Activated CD8-positive, alpha-beta T cell treated with anti-CD3 and anti-CD28 coated beads for 36 hours (primary cell): ENCODE measurements at regions not wholly inside any gene's neighbourhood (a gene's known extent, or its start where the extent isn't known, plus 50 kb on each side); places are given as distances from the start of the nearest gene placed in this dataset.

ENCODE experiments used
- ATAC-seq: fragments of 200-7000 bp; cut with Tn5 transposase; one replicate; pipeline ENCODE4 v1.10.0; 2021; ENCODE audit warnings: mild to moderate bottlenecking, moderate library complexity
- CTCF ChIA-PET: fragments of 350-600 bp; sonication (Branson Sonifier 250); formaldehyde crosslinking; loops from one replicate; lab custom pipeline; 2021; ENCODE audit warnings: antibody characterized with exemption; lab: Charles Lee
- POLR2A ChIA-PET: fragments of 350-600 bp; sonication (Branson Sonifier 250); formaldehyde crosslinking; loops from one replicate; lab custom pipeline; 2021; ENCODE audit warnings: antibody characterized with exemption; lab: Charles Lee
- DNase-seq: peaks from one replicate; pipeline ENCODE4 v3.0.0-alpha.2; 2020
- H3K27ac Mint-ChIP-seq: one replicate; pipeline ENCODE4 v1.8.0; 2021; ENCODE audit warnings: mild to moderate bottlenecking, mixed read lengths
- H3K27me3 Mint-ChIP-seq: one replicate; pipeline ENCODE4 v1.8.0; 2021; ENCODE audit warnings: mixed read lengths
- H3K36me3 Mint-ChIP-seq: one replicate; pipeline ENCODE4 v1.8.0; 2021; ENCODE audit warnings: low read depth, mixed read lengths
- H3K4me1 Mint-ChIP-seq: one replicate; pipeline ENCODE4 v1.8.0; 2021; ENCODE audit warnings: low read depth, mixed read lengths
- H3K4me3 Mint-ChIP-seq: one replicate; pipeline ENCODE4 v1.8.0; 2021; ENCODE audit warnings: mild to moderate bottlenecking, moderate library complexity, mixed read lengths
- H3K9me3 Mint-ChIP-seq: one replicate; pipeline ENCODE4 v1.8.0; 2021; ENCODE audit warnings: mixed read lengths
- intact Hi-C: fragments of 100-400 bp; cut with micrococcal nuclease; formaldehyde crosslinking; loops from one replicate; pipeline ENCODE4 v1.10.0; 2022
- TF ChIP-seq, protein P1 (sequence below): fragments of 200-600 bp; IDR thresholded peaks from one replicate; pipeline ENCODE4 v1.8.0; 2022; ENCODE audit warnings: antibody characterized with exemption, mild to moderate bottlenecking

DNA sequence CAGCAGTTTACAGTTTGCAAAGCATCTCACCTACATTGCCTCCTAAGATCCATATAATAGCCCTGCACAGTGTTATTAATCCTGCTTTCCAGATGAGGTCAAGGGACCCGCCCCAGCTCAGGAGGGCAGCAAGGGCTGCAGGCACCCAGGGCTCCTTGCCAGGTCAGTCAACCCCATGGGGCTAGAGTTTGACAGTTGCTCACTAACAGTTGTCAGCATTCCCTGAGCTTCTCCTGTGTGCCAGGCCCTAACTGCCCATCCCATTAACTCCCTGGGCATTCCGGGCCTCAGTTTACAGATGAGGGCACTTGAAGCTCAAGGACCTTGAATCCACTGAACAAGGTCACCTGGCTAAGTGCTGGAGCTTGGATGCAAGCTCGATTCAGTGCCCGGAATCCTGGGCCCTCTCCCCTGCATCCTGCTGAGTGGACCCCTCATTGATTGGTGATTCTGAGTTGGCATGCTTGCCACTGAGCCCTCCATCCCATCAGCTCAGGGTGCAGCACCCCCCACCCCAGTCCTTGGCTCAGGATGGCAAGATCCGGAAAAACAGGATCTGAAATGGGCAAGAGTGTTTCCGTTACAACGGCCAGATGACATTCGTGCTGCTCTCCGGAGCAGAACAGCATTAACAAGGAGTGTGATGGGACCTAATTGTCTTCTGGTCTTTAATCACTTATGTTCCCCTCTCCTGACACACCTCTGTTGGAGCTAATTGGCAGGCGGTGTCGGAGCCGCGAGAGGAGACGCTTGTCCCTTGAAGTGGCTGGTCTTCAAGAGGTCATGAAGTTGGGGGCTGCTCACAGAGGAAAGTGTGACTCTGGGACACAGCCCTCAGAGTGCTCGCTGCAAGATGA is 87.4 kb upstream of the SHISAL1 start:
- CTCF ChIA-PET, result interaction anchor here (1.3 kb wide), 1 partner anchor 22 kb away, joined by 3 read pairs; no protein-coding TSS in a partner anchor
- ATAC-seq (no peak), DNase-seq (no peak)
- no peak overlapping the region for H3K4me3 Mint-ChIP-seq
- intact Hi-C loops, result no loop called here
- no peak overlapping the region for H3K27ac Mint-ChIP-seq
- H3K27me3 Mint-ChIP-seq, result no peaks in the 10 kb centered on the region
- H3K4me1 Mint-ChIP-seq, result no peaks in the 10 kb centered on the region
- TF ChIP-seq, protein P1, sequence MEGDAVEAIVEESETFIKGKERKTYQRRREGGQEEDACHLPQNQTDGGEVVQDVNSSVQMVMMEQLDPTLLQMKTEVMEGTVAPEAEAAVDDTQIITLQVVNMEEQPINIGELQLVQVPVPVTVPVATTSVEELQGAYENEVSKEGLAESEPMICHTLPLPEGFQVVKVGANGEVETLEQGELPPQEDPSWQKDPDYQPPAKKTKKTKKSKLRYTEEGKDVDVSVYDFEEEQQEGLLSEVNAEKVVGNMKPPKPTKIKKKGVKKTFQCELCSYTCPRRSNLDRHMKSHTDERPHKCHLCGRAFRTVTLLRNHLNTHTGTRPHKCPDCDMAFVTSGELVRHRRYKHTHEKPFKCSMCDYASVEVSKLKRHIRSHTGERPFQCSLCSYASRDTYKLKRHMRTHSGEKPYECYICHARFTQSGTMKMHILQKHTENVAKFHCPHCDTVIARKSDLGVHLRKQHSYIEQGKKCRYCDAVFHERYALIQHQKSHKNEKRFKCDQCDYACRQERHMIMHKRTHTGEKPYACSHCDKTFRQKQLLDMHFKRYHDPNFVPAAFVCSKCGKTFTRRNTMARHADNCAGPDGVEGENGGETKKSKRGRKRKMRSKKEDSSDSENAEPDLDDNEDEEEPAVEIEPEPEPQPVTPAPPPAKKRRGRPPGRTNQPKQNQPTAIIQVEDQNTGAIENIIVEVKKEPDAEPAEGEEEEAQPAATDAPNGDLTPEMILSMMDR, result no peak
- POLR2A ChIA-PET, result interaction anchor here (1.3 kb wide), 1 partner anchor 20 kb away, joined by 3 read pairs; no protein-coding TSS in a partner anchor
- H3K36me3 Mint-ChIP-seq, result no peaks in the 10 kb centered on the region
- no peaks in the 10 kb centered on the region for H3K9me3 Mint-ChIP-seq

GRCh38 chr22:44398856-44399837 is 86.4 kb upstream of the SHISAL1 start:
- TF ChIP-seq, protein P1, result no peak
- ChIA-PET POLR2A (interaction anchor here (1.3 kb wide), 1 partner anchor 19 kb away, joined by 3 read pairs; no protein-coding TSS in a partner anchor), CTCF (interaction anchor here (1.3 kb wide), 1 partner anchor 21 kb away, joined by 3 read pairs; no protein-coding TSS in a partner anchor)
- Mint-ChIP-seq H3K4me1 (no peaks in the 10 kb centered on the region), H3K9me3 (no peaks in the 10 kb centered on the region), H3K36me3 (no peaks in the 10 kb centered on the region), H3K27ac (no peak overlapping the region), H3K4me3 (no peak overlapping the region), H3K27me3 (no peaks in the 10 kb centered on the region)
- intact Hi-C loops, result no loop called here
- DNase-seq, result no peak
- no peak for ATAC-seq

GRCh38 chr22:44396727-44397722 is 84.3 kb upstream of the SHISAL1 start:
- no peaks in the 10 kb centered on the region for H3K27me3 Mint-ChIP-seq
- ChIA-PET POLR2A (no interaction called here), CTCF (no interaction called here)
- ATAC-seq, result no peak
- no peak overlapping the region for H3K27ac Mint-ChIP-seq
- H3K4me1 Mint-ChIP-seq, result no peaks in the 10 kb centered on the region
- no peaks in the 10 kb centered on the region for H3K9me3 Mint-ChIP-seq
- no peaks in the 10 kb centered on the region for H3K36me3 Mint-ChIP-seq
- DNase-seq, result no peak
- intact Hi-C loops, result no loop called here
- TF ChIP-seq, protein P1, result no peak
- H3K4me3 Mint-ChIP-seq, result no peak overlapping the region

DNA sequence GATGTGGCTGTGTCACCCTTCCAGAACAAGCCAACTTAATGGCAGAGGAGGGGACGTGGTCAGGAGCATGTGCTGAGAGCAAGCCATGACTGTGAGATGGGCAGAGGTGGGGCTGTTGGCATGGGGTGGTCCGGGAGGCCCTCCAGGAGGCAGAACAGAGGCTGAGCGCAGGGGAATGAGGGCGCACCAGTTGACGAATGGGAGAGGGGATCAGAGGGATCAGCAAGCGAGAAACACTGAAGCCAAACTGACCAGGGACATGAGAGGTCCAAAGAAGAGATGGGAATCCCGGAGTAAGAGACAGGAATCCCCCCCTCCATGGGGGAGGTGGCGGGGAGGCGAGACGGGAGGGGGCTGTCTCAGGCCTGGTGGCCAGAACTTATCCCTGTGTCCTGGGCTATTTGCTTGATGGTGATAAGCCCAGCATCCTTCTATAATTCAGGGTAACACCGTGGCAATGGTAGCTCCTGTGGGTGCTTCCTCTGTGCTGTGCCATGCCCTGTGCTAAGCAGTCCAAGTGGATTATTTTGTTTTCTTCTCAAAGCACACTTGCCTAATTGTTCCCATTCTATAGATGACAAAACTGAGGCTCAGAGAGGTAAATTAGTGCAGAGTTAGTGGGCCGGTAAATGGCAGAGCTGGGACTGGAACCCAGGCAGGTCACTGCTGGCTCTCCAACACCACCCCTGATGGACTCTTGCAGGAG is 83.4 kb upstream of the SHISAL1 start:
- intact Hi-C loops, result no loop called here
- DNase-seq, result no peak
- no peaks in the 10 kb centered on the region for H3K4me1 Mint-ChIP-seq
- POLR2A ChIA-PET, result no interaction called here
- ATAC-seq, result no peak
- TF ChIP-seq, protein P1, result no peak
- no peak overlapping the region for H3K27ac Mint-ChIP-seq
- peaks cover 4% of the 10 kb centered on the region for H3K27me3 Mint-ChIP-seq
- H3K4me3 Mint-ChIP-seq, result no peak overlapping the region
- H3K9me3 Mint-ChIP-seq, result no peaks in the 10 kb centered on the region
- CTCF ChIA-PET, result no interaction called here
- H3K36me3 Mint-ChIP-seq, result no peaks in the 10 kb centered on the region
